IMR-90 (cell line): ENCODE measurements at regions not wholly inside any gene's neighbourhood (a gene's known extent, or its start where the extent isn't known, plus 50 kb on each side); places are given as distances from the start of the nearest gene placed in this dataset.

Source experiments
- ATAC-seq: fragments of 200-7000 bp; cut with Tn5 transposase; 2 replicates; pipeline ENCODE4 v1.9.1; 2020; ENCODE audit warnings: low read depth, mild to moderate bottlenecking, moderate library complexity
- BruUV-seq: library from RNA; stranded (reverse); fragments of 400-500 nt; replicated peaks from 2 replicates; lab custom pipeline; 2021; lab: Mats Ljungman, UMichigan
- CTCF ChIA-PET: fragments of 300-600 bp; formaldehyde crosslinking; extraction: SDS; loops from one replicate; lab custom pipeline; 2021; ENCODE audit warnings: antibody characterized with exemption; lab: Yijun Ruan, JAX
- POLR2A ChIA-PET: fragments of 300-600 bp; sonication (Branson Sonifier 250); formaldehyde crosslinking; loops from one replicate; lab custom pipeline; 2022; ENCODE audit warnings: antibody characterized with exemption; ENCODE audit not compliant: unreplicated experiment; lab: Charles Lee
- DNase-seq: peaks from one replicate; pipeline ENCODE4 v3.0.0; 2013
- H2AFZ ChIP-seq: replicated peaks from 2 replicates; pipeline ENCODE3; 2013; ENCODE audit warnings: low read length, mild to moderate bottlenecking; ENCODE audit not compliant: poor library complexity
- H2AK5ac ChIP-seq: 2 replicates; pipeline ENCODE4 v1.6.1; 2013; ENCODE audit warnings: low read depth, low read length, inconsistent platforms
- H2AK9ac ChIP-seq: replicated peaks from 2 replicates; pipeline ENCODE3; 2013; ENCODE audit warnings: mild to moderate bottlenecking, low read depth, low read length, moderate library complexity; ENCODE audit not compliant: poor library complexity
- H2BK120ac ChIP-seq: 2 replicates; pipeline ENCODE4 v1.6.1; 2013; ENCODE audit warnings: low read depth, low read length, inconsistent platforms
- H2BK15ac ChIP-seq: 3 replicates; pipeline ENCODE4 v1.6.1; 2013; ENCODE audit warnings: low read depth, low read length, inconsistent platforms
- H2BK20ac ChIP-seq: 2 replicates; pipeline ENCODE4 v1.6.1; 2013; ENCODE audit warnings: low read depth, mild to moderate bottlenecking, inconsistent platforms, low read length, moderate library complexity
- H2BK5ac ChIP-seq: 2 replicates; pipeline ENCODE4 v1.6.1; 2013; ENCODE audit warnings: mild to moderate bottlenecking, low read depth, low read length, inconsistent platforms; ENCODE audit not compliant: poor library complexity, severe bottlenecking
- H3K14ac ChIP-seq: replicated peaks from 2 replicates; pipeline ENCODE4 v1.6.1; 2013; ENCODE audit warnings: low read depth, low read length, inconsistent platforms
- H3K18ac ChIP-seq: 2 replicates; pipeline ENCODE4 v1.6.1; 2013; ENCODE audit warnings: low read depth, low read length, control low read depth
- H3K23ac ChIP-seq: 2 replicates; pipeline ENCODE4 v1.6.1; 2013; ENCODE audit warnings: low read depth, low read length, inconsistent platforms
- H3K27ac ChIP-seq: 2 replicates; pipeline ENCODE4 v1.5.1; 2013; ENCODE audit warnings: mild to moderate bottlenecking, control low read depth, low read length; ENCODE audit not compliant: insufficient read depth
- H3K27me3 ChIP-seq: 2 replicates; pipeline ENCODE4 v1.6.1; 2013; ENCODE audit warnings: low read length; ENCODE audit not compliant: control insufficient read depth, insufficient read depth
- H3K36me3 ChIP-seq: 2 replicates; pipeline ENCODE4 v1.6.1; 2013; ENCODE audit warnings: low read length, mixed read lengths; ENCODE audit not compliant: control insufficient read depth, insufficient read depth
- H3K4ac ChIP-seq: 2 replicates; pipeline ENCODE4 v1.6.1; 2013; ENCODE audit warnings: low read depth, low read length, inconsistent platforms
- H3K4me1 ChIP-seq: 2 replicates; pipeline ENCODE4 v1.6.1; 2013; ENCODE audit warnings: low read length, mixed read lengths; ENCODE audit not compliant: control insufficient read depth, insufficient read depth
- H3K4me2 ChIP-seq: 2 replicates; pipeline ENCODE4 v1.6.1; 2013; ENCODE audit warnings: low read depth, mild to moderate bottlenecking, control low read depth, low read length, moderate library complexity
- H3K4me3 ChIP-seq: 2 replicates; pipeline ENCODE4 v1.5.1; 2013; ENCODE audit warnings: low read depth, mild to moderate bottlenecking, control low read depth, low read length, moderate library complexity; ENCODE audit not compliant: insufficient read depth
- H3K56ac ChIP-seq: 2 replicates; pipeline ENCODE4 v1.6.1; 2013; ENCODE audit warnings: low read length, inconsistent platforms; ENCODE audit not compliant: insufficient read depth; ENCODE audit errors: extremely low read depth
- H3K79me1 ChIP-seq, 2 experiments: 2 replicates each; pipeline ENCODE4 v1.6.1; 2013; ENCODE audit warnings: low read length in 2 of 2, inconsistent platforms in 1 of 2, low read depth in 1 of 2
- H3K9ac ChIP-seq: 2 replicates; pipeline ENCODE4 v1.6.1; 2013; ENCODE audit warnings: low read depth, low read length, control low read depth
- H3K9me1 ChIP-seq: 2 replicates; pipeline ENCODE4 v1.6.1; 2013; ENCODE audit warnings: low read length, inconsistent platforms; ENCODE audit not compliant: insufficient read depth
- H3K9me3 ChIP-seq: 2 replicates; pipeline ENCODE4 v1.6.1; 2013; ENCODE audit warnings: low read length; ENCODE audit not compliant: control insufficient read depth, insufficient read depth
- H4K20me1 ChIP-seq: 2 replicates; pipeline ENCODE4 v1.6.1; 2013; ENCODE audit warnings: low read length, inconsistent platforms; ENCODE audit not compliant: insufficient read depth
- H4K5ac ChIP-seq: 2 replicates; pipeline ENCODE4 v1.6.1; 2013; ENCODE audit warnings: mild to moderate bottlenecking, low read depth, low read length, control low read depth
- H4K8ac ChIP-seq, 2 experiments: 2 replicates each; pipeline ENCODE4 v1.6.1; 2013; ENCODE audit warnings: low read depth in 2 of 2, low read length in 2 of 2, control low read depth in 1 of 2, inconsistent platforms in 1 of 2
- H4K91ac ChIP-seq: 2 replicates; pipeline ENCODE4 v1.6.1; 2013; ENCODE audit warnings: low read depth, low read length, inconsistent platforms; ENCODE audit not compliant: insufficient read depth
- BHLHE40 ChIP-seq: fragments of 150-350 bp; IDR thresholded peaks from 2 replicates; pipeline ENCODE4 v1.6.1; 2016; ENCODE audit warnings: mild to moderate bottlenecking, low read depth, low read length
- CHD1 ChIP-seq: IDR thresholded peaks from 2 replicates; pipeline ENCODE4 v1.6.1; 2012; ENCODE audit warnings: low read depth, low read length, improper control_type of control experiment
- CTCF ChIP-seq: conservative IDR thresholded peaks from 2 replicates; pipeline ENCODE4 v1.5.1; 2012; ENCODE audit warnings: mild to moderate bottlenecking, low read depth, low read length, improper control_type of control experiment
- ELK1 ChIP-seq: fragments of 150-350 bp; IDR thresholded peaks from 2 replicates; pipeline ENCODE4 v1.6.1; 2016; ENCODE audit warnings: low read depth, mild to moderate bottlenecking, low read length, moderate library complexity, borderline replicate concordance
- FOS ChIP-seq: fragments of 150-350 bp; IDR thresholded peaks from 2 replicates; pipeline ENCODE4 v1.6.1; 2016; ENCODE audit warnings: low read depth, low read length
- MAZ ChIP-seq: IDR thresholded peaks from 2 replicates; pipeline ENCODE4 v1.6.1; 2012; ENCODE audit warnings: low read depth, mild to moderate bottlenecking, low read length, improper control_type of control experiment, moderate library complexity, borderline replicate concordance
- MXI1 ChIP-seq: IDR thresholded peaks from 2 replicates; pipeline ENCODE4 v1.6.1; 2012; ENCODE audit warnings: low read depth, mild to moderate bottlenecking, low read length, moderate library complexity, borderline replicate concordance
- NFE2L2 ChIP-seq: fragments of 150-350 bp; IDR thresholded peaks from 2 replicates; pipeline ENCODE4 v1.6.1; 2016; ENCODE audit warnings: low read depth, mild to moderate bottlenecking, low read length
- POLR2A ChIP-seq: IDR thresholded peaks from 2 replicates; pipeline ENCODE4 v1.6.1; 2012; ENCODE audit warnings: mild to moderate bottlenecking, low read depth, low read length
- RAD21 ChIP-seq: IDR thresholded peaks from 2 replicates; pipeline ENCODE4 v1.6.1; 2012; ENCODE audit warnings: low read length, improper control_type of control experiment
- RCOR1 ChIP-seq: IDR thresholded peaks from 2 replicates; pipeline ENCODE4 v1.6.1; 2012; ENCODE audit warnings: mild to moderate bottlenecking, low read length, improper control_type of control experiment; ENCODE audit not compliant: insufficient replicate concordance
- SMC3 ChIP-seq: fragments of 150-350 bp; IDR thresholded peaks from 2 replicates; pipeline ENCODE4 v1.6.1; 2016; ENCODE audit warnings: low read depth, mild to moderate bottlenecking, antibody characterized with exemption, low read length, moderate library complexity
- WGBS, 2 experiments: methylation state at CpG; one replicate each; pipeline versions ENCODE4 v1.1.5 to v1.1.7; 2013; ENCODE audit warnings: missing lambda C conversion rate in 2 of 2; ENCODE audit not compliant: insufficient read length in 1 of 2; ENCODE audit errors: extremely low coverage in 2 of 2; 5-methylcytosine and 5-hydroxymethylcytosine counted together
- dilution Hi-C: fragments of 300-500 bp; cut with HindIII; formaldehyde crosslinking; loops from one replicate; pipeline ENCODE4 v1.14.3; 2018; ENCODE audit warnings: low sequenced_read_pairs; ENCODE audit not compliant: unreplicated experiment
- in situ Hi-C: fragments of 300-500 bp; cut with MboI; formaldehyde crosslinking; loops from 3 replicates; pipeline ENCODE4 v1.14.3; 2019; ENCODE audit warnings: low sequenced_read_pairs, inconsistent platforms, mixed read lengths
- intact Hi-C: fragments of 100-400 bp; cut with micrococcal nuclease; formaldehyde crosslinking; loops from 2 replicates; pipeline ENCODE4 v1.10.0; 2022

- dilution Hi-C loops, result no loop called here
- no TSS peak for BruUV-seq
- POLR2A ChIA-PET, result no interaction called here
Observed at GRCh38 chr4:125368671-125369081, 53.9 kb downstream of the FAT4 start.

More at GRCh38 chr4:125368671-125369081, 53.9 kb downstream of the FAT4 start:
- Histone ChIP-seq H2BK20ac (peak overlapping the region; percentile 22; the same call in 1 of the 2 replicates), H3K27me3 (no peaks in the 10 kb centered on the region), H2BK120ac (peak overlapping the region; percentile 76), H4K91ac (no peak overlapping the region; the same call in 1 of the 2 replicates), H3K27ac (peak overlapping the region; percentile 88; the same call in 1 of the 2 replicates), H4K8ac (peak overlapping the region in 1 of 2 experiments; percentile 27; a peak in 1 of 4 replicates), H4K20me1 (no peaks in the 10 kb centered on the region), H3K23ac (no peak overlapping the region; the same call in 1 of the 2 replicates), H2BK15ac (no peak overlapping the region), H3K4me1 (peaks cover 5% of the 10 kb centered on the region), H3K14ac (peak overlapping the region; percentile 84), H3K9me1 (no peaks in the 10 kb centered on the region), H3K4ac (peak overlapping the region; percentile 13; the same call in 1 of the 2 replicates), H4K5ac (peak overlapping the region; percentile 64; the same call in 1 of the 2 replicates), H3K9me3 (no peaks in the 10 kb centered on the region), H3K4me3 (peak overlapping the region; percentile 60), H3K36me3 (no peaks in the 10 kb centered on the region), H3K56ac (peak overlapping the region; percentile 45; the same call in 1 of the 2 replicates), H3K9ac (peak overlapping the region; percentile 15; the same call in 1 of the 2 replicates), H3K18ac (peak overlapping the region; percentile 85; the same call in 1 of the 2 replicates), H3K79me1 (peaks cover 12 to 19% of the 10 kb centered on the region in 2 experiments), H2AK5ac (no peak overlapping the region), H2AK9ac (no peak overlapping the region), H2AFZ (no peak overlapping the region), H2BK5ac (peak overlapping the region; percentile 93), H3K4me2 (peak overlapping the region; percentile 88)
- no CpG with 5 or more reads among the region's 3 CpGs for WGBS, 2 experiments
- TF ChIP-seq SMC3, result no peak
- no peak for TF ChIP-seq ELK1
- no peak for TF ChIP-seq NFE2L2
- TF ChIP-seq POLR2A, result no peak
- TF ChIP-seq MAZ, result no peak
- TF ChIP-seq RAD21, result no peak
- TF ChIP-seq RCOR1, result no peak
- no peak for TF ChIP-seq CHD1
- no peak; the same call in 1 of the 2 replicates for TF ChIP-seq MXI1
- TF ChIP-seq BHLHE40, result no peak; the same call in 1 of the 2 replicates
- TF ChIP-seq FOS, result no peak
- TF ChIP-seq CTCF, result no peak
- ATAC-seq, result peak; percentile 76
- intact Hi-C loops (loop anchor here (2.0 to 5.0 kb wide), 2 partner anchors 20 to 51 kb away; no protein-coding TSS in a partner anchor), in situ Hi-C loops (no loop called here)
- CTCF ChIA-PET, result interaction anchor here (0.7 kb wide), 1 partner anchor 52 kb away, joined by 3 read pairs; no protein-coding TSS in a partner anchor
- peak; percentile 84 for DNase-seq
